HG03432 (cell line): ENCODE measurements at regions not wholly inside any gene's neighbourhood (a gene's known extent, or its start where the extent isn't known, plus 50 kb on each side); places are given as distances from the start of the nearest gene placed in this dataset.

Experiments
- ATAC-seq: cut with Tn5 transposase; IDR thresholded peaks from one replicate; pipeline ENCODE4 v1.9.1; 2021; ENCODE audit warnings: mild to moderate bottlenecking, moderate library complexity; ENCODE audit not compliant: unreplicated experiment

DNA sequence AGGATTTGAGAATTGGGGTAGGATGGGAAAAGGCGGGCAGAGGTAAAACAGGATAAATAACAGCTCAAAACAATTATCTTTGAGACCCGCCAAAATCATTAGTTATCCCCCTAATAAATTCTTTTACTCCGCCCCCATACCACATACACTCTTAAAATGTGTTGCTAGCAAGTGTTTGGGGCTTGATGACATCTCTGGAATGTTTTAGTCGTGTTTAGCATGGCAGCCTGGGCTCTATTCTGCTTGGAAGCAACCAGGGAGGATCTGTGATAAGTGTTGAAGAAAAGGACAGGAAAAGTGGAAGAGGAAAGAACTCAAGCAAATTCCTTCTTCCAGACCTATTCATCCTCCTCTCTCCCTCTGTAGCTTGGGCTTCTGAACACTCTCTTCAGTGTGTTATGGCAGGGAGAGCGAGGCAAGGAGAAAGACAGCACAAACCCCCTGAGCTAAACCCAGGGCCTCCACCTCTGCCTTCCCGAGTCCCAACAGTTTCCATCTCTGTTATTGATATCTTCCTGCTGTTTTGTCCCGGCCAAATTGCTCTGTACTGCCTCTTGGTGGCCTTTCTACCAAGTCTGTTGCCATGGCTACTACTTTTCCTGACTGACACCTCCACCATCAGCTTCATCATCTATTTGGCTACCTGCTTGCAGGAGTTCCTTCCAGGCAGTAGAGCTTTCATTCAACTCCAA lies 135.8 kb downstream of the RPL22L1 start:
- ATAC-seq = no peak

DNA sequence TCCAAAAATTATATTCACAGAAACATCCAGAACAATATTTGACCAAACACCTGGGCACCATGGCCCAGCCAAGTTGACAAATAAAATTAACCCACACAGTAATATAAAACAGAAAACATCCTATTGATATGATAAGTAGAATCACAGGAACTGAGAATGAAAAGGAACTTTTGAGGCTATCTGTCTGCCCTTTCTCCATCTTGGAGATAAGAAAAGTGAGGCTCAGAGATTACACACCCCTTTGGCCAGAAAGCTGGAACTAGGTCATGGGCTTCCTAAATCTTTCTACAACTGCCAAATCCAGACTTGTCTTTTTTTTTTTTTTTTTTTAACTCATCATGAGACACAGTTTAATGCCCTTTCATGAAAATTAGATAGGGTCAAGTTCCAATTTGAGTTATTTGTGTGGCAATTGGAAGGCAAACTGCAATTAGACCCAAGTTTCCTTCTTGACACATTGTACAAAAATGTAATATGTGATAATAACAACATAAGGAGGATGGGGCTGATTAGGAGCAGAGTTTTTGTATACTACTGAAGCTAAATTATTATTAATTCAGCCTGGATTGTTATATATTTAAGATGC lies 137.2 kb downstream of the RPL22L1 start:
- no peak for ATAC-seq

DNA sequence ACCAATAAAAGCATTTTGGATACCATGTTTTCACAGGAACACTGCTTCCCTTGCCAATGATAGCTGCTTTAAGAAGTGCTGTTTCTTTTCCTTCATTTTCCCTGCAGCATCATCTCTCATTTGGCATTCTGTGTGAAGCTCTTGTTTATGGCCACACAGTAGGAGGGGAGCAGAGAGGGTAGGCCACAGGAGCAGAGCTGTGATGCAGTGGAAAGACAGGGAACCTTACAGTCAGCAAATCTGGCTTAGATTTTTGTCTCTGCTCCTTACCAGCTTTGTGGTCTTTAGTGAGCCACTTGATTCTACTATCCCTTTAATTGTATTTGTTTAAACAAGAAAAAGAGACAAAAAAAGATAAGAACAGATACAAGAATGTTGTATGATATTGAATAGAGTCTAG lies 138.7 kb downstream of the RPL22L1 start:
- ATAC-seq = no peak

DNA sequence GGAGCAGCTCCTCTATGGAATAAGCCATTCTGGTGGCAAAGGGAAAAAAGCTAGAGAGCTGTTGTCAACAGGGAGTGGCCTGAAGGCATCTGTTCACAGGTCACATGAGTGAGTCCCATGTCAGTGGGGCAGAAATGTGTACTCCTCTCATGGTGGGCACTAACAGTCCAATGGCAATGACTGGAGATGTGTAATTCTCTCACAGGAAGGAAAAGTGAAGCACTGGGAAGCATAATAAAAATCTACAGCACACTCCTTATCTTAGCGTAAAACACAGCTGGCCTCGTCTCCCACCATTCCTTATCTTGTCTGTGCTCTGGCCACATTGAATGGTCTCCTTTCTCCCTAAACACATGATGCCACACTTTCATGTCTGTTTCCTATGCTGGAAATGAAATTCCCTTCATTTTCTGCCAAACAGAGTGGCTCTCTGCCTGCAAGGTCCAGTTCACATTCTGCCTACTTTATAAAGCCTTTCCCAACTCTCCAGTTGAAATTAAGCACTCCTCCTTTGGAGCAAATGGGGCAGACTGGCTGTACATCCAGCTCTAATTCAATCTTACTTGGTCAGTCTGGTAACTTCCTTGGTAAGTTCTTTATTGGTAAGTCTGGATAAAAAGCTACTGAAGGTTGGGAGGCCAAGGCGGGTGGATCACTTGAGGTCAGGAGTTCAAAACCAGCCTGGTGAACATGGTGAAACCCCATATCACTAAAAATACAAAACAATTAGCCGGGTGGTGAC lies 139.8 kb downstream of the RPL22L1 start:
- no peak for ATAC-seq

DNA sequence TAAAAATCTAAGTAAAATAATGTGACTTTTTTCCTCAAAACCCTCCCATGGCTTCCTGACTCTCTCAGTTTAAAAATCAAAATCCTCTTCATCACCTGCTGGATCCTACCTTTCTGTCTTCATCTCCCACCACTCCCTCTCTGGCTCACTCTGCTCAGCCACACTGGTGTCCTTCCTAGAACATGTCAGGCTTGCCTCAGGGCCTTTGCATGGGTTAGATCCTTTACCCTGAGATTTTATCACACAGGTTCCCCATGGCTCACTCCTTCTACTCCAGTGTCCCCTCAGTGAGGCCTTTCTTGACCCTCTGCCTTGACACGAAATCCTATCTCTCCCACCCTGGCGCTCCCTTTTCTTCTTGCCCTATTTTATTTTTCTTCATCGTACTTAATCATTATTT lies 141.8 kb downstream of the RPL22L1 start:
- ATAC-seq = no peak

DNA sequence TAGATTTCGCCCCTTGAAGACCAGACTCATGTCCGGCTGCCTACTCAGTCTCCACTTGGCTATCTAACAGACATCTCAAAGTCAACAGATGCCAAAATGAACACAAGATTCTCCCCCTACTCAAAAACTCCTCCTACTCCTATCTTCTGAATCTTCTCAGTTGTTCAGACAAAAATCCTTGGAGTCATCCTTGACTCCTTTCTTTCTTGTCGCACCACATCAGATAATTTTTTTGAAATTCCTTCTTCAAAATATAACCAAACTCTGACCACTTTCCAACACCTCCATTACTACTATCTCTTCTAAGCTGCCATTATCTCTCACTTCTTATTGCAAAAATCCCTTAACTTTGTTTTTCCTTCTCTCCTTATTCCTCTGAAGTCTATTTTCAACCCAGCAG lies 141.9 kb upstream of the SLC7A14 start:
- ATAC-seq = no peak

DNA sequence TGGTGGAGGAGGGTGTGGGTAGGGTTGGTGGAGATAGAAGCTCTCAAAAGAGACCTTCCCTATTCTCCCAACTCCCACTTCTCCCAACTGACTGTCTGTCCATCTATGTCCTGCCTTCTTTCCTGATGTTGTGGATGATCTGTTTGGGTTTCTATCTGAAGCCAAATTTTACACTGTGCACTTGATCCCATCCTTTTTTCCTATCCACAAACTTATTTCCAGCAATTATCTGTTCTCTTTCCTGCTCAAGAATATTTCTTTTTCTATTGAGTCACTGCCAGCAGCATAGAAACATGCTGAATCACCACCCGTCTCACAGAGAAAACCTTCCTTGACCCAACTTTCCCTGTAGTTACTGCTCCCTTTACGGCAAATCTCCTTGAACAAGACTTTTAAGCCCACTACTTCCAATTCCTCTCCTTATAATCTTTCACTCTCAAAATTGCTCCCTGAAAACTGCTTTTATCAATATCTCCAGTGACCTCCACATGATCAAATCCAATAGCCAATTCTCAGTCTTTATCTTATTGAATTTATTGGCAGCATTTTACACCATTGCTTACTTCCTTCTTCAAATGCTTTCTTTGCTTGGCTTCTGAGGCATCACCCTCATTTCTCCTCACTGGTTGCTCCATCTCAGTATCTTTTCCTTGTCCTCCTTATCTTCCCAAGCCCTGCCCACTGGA lies 141.2 kb upstream of the SLC7A14 start:
- no peak for ATAC-seq

DNA sequence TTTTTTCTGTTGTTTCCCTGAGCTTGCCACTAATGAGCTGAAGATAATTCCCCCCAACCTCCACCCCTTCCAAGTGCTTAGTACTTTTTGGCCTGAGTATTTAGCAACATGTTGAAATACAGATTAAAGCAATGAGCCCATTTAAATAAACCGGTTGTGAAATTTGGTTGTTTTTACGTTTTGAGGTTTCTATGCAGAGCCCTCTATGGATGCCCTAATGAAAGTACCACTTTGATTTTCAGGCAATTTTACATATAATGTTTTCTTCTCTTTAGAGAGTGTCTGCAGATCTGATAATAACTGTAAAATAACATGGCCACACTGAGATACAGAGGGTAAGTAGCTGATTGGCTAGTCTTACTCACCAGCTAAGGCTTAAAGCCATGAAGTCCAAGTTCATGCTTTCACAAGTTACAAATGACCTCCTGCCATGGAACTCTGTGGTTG lies 139.4 kb upstream of the SLC7A14 start:
- ATAC-seq = no peak

DNA sequence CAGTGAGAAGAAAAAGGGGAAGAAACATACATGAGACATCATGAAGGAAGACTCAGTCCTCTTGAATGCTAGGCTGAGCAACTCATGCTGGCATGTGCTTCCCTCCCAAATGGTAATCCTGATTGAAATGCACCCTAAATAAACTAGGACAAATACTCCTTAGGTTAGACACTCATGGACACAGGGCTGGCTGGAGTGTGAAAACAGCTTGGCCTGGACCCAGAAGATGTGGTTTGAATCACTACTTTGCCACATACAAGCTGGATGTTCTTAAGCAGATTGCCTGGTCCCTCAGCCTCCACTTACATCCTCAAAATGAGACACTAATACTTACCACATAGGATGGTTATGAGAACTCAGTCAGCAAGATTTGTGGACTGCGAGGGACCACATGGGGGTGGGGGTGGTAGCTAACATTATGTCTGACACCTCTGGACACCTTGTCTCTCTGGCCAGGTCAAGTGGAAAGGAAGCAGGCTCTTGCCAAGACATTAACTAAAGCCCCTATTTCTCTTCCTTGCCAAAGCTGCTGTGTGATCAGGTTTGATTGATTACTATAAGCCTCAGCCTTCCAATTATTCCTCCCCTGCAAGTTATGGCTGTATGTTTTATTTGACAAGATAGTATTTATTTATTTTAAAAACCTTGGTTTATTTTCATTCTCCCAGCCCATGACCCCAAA lies 138.9 kb upstream of the SLC7A14 start:
- no peak for ATAC-seq

DNA sequence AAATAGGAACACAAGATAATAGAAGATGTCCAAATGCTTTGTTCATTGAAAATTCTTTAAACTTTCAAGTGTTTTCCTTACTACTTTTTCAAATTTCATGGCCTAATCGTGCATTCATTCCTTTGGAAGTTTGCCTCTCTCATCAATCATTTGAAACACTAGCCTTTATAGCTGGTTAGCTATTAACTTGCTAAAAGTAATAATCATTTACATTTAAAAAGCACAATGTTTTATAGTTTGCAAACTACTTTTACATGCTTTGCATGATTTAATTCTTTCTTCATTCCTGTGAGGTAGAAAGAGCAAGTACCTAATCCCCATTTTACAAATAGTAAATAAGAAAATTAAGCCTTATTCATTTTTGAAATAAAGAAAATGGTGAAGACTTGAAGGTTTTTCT lies 137.4 kb upstream of the SLC7A14 start:
- no peak for ATAC-seq

DNA sequence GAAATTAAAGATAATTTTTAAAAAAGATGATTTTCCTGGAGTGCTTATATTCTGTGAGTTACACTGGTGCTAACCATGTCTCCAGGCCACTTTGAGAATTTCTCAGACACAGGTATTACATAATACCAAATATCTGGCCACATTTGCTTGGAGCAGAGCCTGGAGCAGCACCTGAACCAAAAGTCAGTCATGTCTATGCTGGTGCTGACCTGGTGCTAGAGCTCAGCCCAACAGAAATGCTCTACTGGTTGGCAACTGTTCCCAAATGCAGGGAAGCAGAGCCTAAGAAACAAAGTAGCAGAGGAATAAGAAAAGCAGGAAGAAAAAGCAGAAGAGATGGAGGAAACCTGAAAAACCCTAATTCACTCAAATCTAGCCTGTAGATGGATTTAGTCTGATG lies 135.7 kb upstream of the SLC7A14 start:
- ATAC-seq = no peak

DNA sequence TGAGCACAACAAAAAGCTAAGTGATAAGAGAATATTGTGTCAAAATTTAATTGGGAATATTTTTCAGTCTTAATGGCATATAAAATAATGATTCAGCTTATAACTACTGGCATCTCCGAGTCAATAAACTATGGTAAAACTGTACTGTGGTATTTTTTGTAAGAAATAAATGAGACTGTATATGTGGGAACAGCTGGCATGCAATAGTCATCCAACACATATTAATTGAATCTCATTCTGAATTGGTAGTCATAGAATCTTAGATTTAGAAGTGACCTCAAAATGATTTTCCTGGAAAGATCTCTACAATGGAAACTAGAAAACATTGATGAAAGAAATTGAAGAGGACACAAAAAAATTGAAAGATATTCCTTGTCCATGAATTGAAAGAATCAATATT lies 133.4 kb upstream of the SLC7A14 start:
- no peak for ATAC-seq

DNA sequence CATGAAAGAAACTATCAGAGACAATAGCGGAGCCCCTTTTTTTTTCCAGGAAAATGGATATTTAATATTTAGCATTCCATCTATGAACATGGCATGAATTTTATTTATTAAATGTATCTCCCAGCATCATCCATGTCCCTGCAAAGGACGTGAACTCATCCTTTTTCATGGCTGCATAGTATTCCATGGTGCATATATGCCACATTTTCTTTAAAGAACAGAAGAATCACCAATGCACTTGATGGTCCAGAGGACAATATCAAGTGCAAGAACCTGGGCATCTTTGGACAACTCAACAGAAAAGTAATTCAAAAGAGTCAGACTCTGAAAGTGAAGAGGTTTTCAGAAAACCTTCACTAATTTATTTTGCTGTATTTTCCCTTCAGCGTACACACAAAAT lies 133.0 kb upstream of the SLC7A14 start:
- no peak for ATAC-seq

DNA sequence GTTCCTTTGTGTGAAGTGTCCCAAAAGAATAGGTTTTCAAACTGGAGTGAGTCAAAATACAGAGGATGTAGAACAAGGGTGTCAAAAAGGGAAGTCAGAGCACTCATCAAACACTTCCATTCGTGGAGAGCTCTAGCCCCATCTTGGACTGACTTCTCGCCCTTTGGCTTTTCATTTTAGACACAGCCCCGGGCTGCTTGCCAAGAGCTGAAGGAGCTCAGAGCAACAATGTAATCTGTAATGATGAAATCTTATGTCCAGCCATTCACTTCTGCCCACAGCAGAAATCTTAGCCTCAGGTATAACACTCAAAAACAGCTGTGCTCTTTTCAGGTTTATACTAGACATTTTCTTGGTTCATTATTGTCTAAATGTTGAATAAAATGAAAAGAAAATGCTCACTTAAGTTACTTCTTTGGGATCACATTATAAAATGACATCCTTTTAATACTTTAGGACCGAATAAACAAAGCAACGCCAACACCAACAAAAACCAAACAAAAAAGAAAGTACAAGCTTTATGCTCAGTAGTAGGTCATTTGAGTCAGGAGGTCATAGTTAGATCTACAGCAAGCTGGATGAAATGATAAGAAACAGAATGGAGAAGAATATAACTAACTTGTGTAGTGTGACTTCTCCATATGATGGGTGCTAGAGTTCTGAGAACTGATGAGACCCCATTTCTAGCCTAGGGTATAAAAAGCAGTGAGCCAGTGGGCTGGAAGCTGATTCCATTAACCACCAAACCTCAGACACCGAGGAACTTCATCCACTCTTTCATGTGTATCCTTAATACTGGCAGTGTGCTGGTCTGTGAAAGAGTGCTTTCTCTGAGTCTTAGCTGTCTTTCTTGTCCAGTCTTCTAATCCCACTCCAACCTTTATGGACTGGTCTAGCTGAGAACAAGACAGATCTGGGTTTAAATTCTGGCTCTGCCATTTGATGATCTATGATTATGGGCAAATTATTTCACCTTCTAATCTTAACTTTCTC lies 131.8 kb upstream of the SLC7A14 start:
- no peak for ATAC-seq

DNA sequence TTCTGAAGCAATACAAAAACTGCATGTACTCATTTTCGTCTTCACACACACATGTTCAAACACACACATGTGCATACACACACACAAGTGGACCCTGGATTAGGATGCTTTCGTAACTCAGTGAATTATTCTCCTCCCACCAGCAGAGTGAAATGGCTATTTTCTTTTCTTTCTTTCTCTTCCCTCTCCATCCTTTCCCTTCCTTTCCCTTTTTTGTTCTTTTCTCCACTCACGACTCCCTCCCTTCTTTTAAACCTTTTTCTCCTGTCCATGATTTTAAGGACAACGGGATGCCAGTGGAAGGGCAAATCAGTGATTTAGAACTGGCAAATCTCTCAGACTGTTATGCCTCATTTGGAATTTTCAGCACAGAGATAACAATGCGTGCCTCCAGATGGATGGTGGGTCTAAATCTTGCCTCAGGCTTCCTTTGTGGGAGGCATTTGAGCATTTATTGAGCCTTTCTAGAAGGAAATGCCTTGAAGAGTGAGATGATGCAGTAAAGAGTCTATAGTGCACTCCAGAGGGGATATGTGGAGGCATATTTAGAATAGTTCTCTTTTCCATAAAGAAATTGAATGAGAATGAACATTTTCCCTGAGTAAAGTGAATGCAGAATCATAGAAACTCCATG lies 130.4 kb upstream of the SLC7A14 start:
- no peak for ATAC-seq

DNA sequence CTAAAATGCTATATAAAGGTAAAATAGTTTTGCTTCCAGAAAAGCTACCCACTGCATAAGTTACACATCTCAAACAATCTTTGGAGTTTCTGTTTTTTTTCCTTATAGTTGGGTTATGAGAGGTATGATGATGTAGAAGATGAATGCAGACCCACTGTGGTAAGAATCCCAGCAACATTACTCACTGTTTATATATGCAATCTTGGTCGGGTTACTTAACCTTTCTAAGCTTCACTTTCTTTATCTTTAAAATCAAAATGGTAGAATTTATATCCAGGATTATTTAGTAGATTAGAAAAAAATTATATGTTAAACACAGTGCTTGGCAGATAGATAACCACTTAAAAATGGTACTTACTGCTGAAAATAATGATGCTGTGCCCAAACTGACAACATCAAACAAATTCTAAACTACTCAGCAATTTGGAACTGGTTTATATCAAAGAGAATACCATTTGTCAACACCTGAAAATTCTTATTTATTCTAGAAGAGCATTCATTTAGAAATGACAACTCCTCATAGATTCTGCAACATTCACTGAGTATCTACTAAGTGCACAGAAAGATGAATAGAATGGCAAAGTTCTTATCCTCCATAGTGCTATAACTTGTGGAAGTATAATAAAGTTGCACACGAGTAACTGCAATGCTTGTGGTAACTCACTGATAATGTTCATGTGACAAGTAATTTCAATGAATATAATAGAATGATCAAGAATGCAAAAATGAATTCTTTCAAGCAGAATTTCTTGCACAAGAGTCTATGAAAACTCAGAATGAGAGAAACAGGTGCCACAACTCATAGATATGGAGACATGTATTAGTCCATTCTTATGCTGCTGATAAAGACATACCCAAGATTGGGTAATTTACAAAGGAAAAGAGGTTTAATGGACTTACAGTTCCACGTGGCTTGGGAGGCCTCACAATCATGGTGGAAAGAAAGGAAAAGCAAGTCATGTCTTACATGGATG lies 129.0 kb upstream of the SLC7A14 start:
- ATAC-seq = no peak

DNA sequence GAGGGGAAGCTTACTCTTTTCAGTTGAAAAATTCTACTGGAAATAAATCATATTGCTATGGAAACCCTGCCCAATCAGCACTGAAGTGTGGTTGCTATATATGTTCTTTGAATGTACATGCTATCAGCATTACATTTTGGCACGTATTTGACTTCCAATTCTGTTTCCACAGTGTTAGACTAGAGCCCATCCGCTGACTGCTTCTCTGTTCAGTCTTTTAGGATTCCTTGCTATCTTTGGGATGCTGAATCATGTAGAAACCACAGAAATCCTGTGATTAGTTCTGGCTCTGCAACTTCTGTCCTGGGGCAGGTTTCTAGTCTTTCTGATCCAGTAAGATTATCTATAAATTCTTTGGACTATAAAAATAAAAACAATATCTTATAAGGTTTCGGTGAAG lies 128.2 kb upstream of the SLC7A14 start:
- no peak for ATAC-seq

DNA sequence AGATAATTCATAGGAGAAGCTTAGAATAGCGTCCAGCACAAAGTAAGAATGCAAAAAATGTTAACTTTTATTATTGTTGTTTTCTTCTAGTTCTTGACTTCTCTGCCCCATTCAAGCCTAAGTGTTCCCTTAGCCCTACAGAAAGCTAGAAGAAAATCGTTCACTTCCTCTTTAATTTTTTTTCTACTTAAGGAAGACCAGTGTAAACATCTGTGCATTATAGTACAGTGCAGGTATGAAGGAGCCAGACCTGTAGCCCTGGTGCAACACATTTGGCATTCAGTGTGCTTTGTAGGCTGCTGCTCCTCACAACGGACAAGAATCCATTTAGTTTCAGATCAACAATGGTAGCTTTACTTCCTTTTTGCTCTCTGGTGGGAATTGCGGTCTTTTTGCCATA lies 127.8 kb upstream of the SLC7A14 start:
- no peak for ATAC-seq
